Activated naive CD4-positive, alpha-beta T cell treated with anti-CD3 and anti-CD28 coated beads, Interleukin-2, amount 50 U/mL, for 24 hours (primary cell): ENCODE measurements at regions not wholly inside any gene's neighbourhood (a gene's known extent, or its start where the extent isn't known, plus 50 kb on each side); places are given as distances from the start of the nearest gene placed in this dataset.

Experiments
- H3K27ac Mint-ChIP-seq: one replicate; pipeline ENCODE4 v1.8.0; 2021; ENCODE audit warnings: mild to moderate bottlenecking, mixed read lengths
- H3K27me3 Mint-ChIP-seq: one replicate; pipeline ENCODE4 v1.8.0; 2021; ENCODE audit warnings: mixed read lengths
- H3K36me3 Mint-ChIP-seq: one replicate; pipeline ENCODE4 v1.8.0; 2021; ENCODE audit warnings: mixed read lengths
- H3K4me1 Mint-ChIP-seq: one replicate; pipeline ENCODE4 v1.8.0; 2021; ENCODE audit warnings: mixed read lengths
- H3K4me3 Mint-ChIP-seq: one replicate; pipeline ENCODE4 v1.8.0; 2021; ENCODE audit warnings: mild to moderate bottlenecking, mixed read lengths
- H3K9me3 Mint-ChIP-seq: one replicate; pipeline ENCODE4 v1.8.0; 2021; ENCODE audit warnings: mixed read lengths

DNA sequence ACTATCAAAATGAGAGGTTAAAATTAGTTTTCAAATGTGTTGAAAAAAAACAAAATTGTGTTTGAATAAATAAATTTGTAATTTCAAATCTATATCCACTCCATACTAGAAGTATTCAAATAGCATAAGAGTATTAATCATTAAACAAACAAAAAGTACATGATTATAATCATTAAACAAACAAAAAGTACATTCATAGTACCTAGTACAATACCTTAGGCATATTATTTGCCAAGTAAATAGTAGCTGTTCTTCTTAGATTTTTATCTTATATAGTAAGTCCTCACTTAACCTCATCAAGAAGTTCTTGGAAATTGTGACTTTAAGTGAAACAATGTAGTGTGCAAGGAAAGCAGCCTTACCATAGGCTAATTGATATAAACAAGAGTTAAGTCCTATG, 349.3 kb upstream of the VWC2 start:
- Mint-ChIP-seq H3K9me3 (no peaks in the 10 kb centered on the region), H3K4me1 (no peaks in the 10 kb centered on the region), H3K4me3 (no peak overlapping the region), H3K27ac (no peak overlapping the region), H3K27me3 (no peaks in the 10 kb centered on the region), H3K36me3 (no peaks in the 10 kb centered on the region)

DNA sequence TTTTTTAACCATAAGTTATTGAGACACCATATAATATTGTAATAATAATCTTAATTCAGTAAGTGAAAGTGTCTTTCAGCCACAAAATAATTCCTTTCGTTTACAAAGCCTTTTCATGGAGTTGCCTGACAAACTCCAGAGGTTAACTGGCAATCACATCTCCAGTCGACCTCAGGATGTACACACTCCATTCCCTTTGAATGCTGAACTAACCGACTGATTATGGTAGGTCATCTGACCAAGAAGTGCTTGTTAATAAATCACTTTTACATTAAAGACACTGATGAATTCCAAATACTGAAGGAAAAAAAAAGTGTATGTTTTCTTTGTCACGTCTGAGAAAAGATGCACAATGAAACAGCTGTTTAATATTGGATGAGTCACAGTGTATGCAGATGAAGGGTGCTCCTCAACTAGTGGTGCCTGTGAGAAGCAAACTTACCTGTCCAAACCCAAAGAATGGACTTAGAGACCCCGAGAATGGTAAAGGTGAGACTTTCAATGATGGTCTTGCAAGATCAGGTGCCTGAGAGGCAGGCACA, 348.1 kb upstream of the VWC2 start:
- H3K4me1 Mint-ChIP-seq, result no peaks in the 10 kb centered on the region
- H3K27ac Mint-ChIP-seq, result no peak overlapping the region
- H3K27me3 Mint-ChIP-seq, result no peaks in the 10 kb centered on the region
- no peaks in the 10 kb centered on the region for H3K36me3 Mint-ChIP-seq
- no peaks in the 10 kb centered on the region for H3K9me3 Mint-ChIP-seq
- H3K4me3 Mint-ChIP-seq, result no peak overlapping the region

DNA sequence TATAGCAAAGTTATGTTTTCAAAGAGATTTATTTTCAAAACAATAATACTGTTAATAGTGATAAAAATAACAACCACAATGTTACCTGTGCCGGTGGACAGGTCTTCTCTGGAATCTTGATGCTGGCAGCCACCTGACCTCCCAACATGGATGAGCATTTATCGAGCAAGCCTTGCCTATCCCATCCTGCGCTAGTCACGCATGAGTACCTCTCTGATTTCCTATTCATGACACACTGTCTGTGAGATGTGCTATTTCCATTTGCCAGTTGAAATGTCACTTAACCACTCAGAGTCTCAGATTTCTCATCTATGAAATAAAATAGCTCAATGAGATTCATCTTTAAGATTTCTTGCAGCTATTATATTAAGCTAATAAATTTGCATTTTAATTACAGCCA, 341.2 kb upstream of the VWC2 start:
- Mint-ChIP-seq H3K4me1 (no peaks in the 10 kb centered on the region), H3K27ac (no peak overlapping the region), H3K27me3 (no peaks in the 10 kb centered on the region), H3K9me3 (peaks cover 11% of the 10 kb centered on the region), H3K36me3 (no peaks in the 10 kb centered on the region), H3K4me3 (no peak overlapping the region)

DNA sequence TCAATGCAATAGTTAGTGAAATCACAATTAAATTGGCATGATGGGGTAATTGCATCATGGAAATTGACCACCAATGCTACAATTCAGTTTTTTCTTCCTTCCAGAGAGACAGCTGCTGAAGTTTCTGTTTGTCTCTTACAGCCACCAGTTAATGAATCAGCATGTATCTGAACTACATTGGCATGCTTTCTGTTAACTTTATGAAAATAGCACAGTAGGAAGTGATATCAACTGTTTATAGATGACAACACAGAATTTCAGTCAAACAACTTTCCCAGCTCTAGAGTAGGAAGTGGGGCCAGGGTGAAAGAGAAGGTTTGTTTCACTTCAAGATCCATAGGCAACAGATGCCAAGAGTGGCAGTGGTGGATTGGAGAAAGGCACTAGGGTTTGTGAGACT, 339.6 kb upstream of the VWC2 start:
- no peak overlapping the region for H3K27ac Mint-ChIP-seq
- no peaks in the 10 kb centered on the region for H3K27me3 Mint-ChIP-seq
- H3K9me3 Mint-ChIP-seq, result peaks cover 11% of the 10 kb centered on the region
- no peak overlapping the region for H3K4me3 Mint-ChIP-seq
- no peaks in the 10 kb centered on the region for H3K4me1 Mint-ChIP-seq
- H3K36me3 Mint-ChIP-seq, result no peaks in the 10 kb centered on the region

DNA sequence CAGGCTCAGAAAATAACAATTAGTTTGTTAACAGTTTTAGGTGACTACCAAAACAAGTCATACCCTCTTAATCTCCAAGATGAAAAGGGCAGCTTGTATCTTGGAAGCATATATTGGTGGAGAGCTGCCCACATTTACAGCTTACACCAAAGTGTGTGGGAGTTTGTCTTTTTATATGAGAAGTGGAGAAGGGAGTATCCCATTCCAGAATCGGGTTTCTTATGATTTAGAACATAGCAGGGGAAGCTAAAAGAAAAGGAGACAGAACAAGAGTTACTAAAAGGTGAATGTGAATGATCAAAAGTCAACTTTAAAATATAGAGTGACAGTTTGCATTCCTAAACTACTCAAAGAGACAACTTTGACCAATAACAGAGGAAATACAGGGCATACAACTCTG, 338.6 kb upstream of the VWC2 start:
- H3K9me3 Mint-ChIP-seq, result peaks cover 11% of the 10 kb centered on the region
- no peak overlapping the region for H3K4me3 Mint-ChIP-seq
- H3K27me3 Mint-ChIP-seq, result no peaks in the 10 kb centered on the region
- no peak overlapping the region for H3K27ac Mint-ChIP-seq
- H3K4me1 Mint-ChIP-seq, result no peaks in the 10 kb centered on the region
- no peaks in the 10 kb centered on the region for H3K36me3 Mint-ChIP-seq

DNA sequence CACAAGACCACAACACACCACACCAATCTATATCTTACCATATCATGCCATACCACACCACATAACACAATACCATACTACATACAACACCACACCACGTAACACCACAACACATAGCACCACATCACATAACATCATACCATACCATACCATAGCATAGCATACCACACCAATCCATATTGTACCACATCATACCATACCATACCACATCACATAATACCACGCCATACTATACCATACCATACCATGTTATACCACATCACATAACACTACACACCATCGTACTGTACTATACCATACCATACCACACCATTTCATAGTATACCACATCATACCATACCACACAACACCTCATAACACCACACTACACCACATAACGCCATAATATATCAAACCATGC, 335.2 kb upstream of the VWC2 start:
- Mint-ChIP-seq H3K27ac (no peak overlapping the region), H3K4me1 (no peaks in the 10 kb centered on the region), H3K36me3 (no peaks in the 10 kb centered on the region), H3K4me3 (no peak overlapping the region), H3K27me3 (no peaks in the 10 kb centered on the region), H3K9me3 (no peaks in the 10 kb centered on the region)

DNA sequence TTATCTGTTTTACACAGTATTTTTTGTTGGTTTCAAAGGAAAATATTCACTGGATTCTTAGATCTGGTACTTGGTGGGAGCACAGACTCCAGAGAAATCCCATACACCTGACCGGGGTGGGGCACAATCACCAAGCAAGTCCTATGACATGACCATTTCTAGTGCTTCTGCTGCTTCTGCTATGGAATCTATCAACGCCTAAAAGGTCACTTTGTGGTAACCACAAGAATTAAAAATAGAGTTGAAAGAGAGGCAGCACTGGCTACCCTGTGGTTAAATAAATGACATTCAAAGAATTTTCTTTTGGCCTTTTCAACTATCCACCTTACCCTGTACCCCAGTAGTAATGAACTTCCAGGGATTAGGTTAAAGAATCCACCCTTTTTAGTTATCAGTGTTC, 329.9 kb upstream of the VWC2 start:
- no peaks in the 10 kb centered on the region for H3K9me3 Mint-ChIP-seq
- H3K4me3 Mint-ChIP-seq, result no peak overlapping the region
- H3K4me1 Mint-ChIP-seq, result no peaks in the 10 kb centered on the region
- H3K27ac Mint-ChIP-seq, result no peak overlapping the region
- H3K27me3 Mint-ChIP-seq, result no peaks in the 10 kb centered on the region
- no peaks in the 10 kb centered on the region for H3K36me3 Mint-ChIP-seq

DNA sequence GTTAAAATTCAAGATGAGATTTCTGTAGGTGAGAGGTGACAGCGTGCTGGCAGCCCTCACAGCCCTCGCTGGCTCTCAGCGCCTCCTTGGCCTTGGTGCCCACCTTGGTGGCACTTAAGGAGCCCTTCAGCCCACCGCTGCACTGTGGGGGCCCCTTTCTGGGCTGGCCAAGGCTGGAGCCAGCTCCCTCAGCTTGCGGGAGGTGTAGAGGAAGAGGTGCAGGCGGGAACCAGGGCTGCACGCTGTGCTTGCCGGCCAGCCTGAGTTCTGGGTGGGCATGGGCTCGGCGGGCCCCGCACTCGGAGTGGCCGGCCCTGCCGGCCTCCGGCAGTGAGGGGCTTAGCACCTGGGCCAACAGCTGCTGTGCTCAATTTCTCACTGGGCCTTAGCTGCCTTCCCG, 320.0 kb upstream of the VWC2 start:
- Mint-ChIP-seq H3K27ac (no peak overlapping the region), H3K4me1 (no peaks in the 10 kb centered on the region)

DNA sequence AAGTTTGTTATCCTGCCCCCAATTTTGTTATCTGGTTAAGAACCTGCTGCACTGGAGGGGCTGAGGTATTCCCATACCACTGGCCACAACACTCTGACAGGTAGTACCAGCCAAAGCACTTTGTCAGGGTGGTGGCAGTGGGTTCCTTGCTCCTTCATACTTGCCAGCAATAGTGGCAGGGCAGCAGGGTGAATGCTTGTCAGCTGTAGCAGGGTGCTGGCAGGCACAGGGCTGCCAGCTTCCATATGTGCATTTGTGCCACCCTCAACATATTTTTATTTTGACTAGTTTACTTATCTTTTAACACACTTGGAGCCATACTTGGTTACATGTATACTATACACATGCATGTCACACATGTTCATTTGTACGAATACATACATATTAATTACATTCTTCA, 294.0 kb upstream of the VWC2 start:
- H3K36me3 Mint-ChIP-seq, result no peaks in the 10 kb centered on the region
- peaks cover 11% of the 10 kb centered on the region for H3K9me3 Mint-ChIP-seq
- no peaks in the 10 kb centered on the region for H3K4me1 Mint-ChIP-seq
- no peak overlapping the region for H3K27ac Mint-ChIP-seq
- no peaks in the 10 kb centered on the region for H3K27me3 Mint-ChIP-seq
- no peak overlapping the region for H3K4me3 Mint-ChIP-seq

More for the DNA sequence above, 320.0 kb upstream of the VWC2 start:
- H3K4me3 Mint-ChIP-seq, result no peak overlapping the region
- peaks cover 10% of the 10 kb centered on the region for H3K9me3 Mint-ChIP-seq
- H3K36me3 Mint-ChIP-seq, result no peaks in the 10 kb centered on the region
- no peaks in the 10 kb centered on the region for H3K27me3 Mint-ChIP-seq

DNA sequence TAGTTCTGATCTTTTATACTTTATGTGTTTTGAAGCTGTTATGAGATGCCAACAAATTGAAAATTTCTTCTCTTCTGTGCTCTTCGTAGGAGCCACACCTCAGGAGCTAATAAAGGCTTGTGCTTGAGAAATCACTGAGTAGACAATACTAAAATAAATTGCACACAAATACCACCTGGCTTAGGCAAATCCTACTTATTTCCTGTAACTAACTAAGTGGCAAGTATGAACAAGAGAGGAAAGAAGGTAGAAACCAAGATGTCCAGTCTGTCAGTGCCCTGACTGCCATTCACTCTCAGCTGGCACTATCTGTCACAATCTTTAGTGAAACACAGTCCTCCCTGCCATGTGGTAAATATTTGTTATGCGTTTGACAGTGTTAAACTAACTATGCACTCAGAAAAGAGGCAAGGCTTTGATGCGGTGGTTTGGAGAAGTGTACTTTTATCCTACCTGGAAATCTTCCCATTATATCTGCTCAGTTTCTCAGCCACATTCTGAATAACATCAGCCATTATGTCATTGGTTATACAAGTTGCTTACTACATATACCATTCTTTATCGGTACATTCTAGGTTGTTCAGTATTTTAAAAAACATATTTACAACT, 293.4 kb upstream of the VWC2 start:
- Mint-ChIP-seq H3K27me3 (no peaks in the 10 kb centered on the region), H3K36me3 (no peaks in the 10 kb centered on the region), H3K27ac (no peak overlapping the region), H3K4me1 (no peaks in the 10 kb centered on the region), H3K4me3 (no peak overlapping the region), H3K9me3 (peaks cover 11% of the 10 kb centered on the region)

DNA sequence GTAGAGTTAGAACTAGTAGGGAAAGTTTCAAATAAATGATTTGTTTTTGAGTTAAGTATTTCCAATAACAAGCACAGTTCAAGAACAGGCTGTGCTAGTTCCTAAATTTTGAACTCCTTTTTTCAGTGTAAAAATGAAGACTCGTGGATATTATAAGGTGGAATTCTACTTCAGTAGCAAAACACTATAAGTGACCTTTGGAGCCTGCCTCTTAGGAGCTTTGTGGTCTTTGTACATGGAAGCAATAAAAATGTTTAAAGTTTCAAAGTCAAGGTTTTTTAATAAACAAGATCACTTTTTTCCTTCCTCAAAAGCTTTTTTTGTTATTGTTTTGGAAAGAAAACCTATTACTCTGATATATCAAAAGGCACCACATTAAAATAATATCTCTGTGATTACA, 292.4 kb upstream of the VWC2 start:
- Mint-ChIP-seq H3K4me1 (no peaks in the 10 kb centered on the region), H3K36me3 (no peaks in the 10 kb centered on the region), H3K27ac (no peak overlapping the region), H3K4me3 (no peak overlapping the region), H3K9me3 (peaks cover 11% of the 10 kb centered on the region), H3K27me3 (no peaks in the 10 kb centered on the region)

DNA sequence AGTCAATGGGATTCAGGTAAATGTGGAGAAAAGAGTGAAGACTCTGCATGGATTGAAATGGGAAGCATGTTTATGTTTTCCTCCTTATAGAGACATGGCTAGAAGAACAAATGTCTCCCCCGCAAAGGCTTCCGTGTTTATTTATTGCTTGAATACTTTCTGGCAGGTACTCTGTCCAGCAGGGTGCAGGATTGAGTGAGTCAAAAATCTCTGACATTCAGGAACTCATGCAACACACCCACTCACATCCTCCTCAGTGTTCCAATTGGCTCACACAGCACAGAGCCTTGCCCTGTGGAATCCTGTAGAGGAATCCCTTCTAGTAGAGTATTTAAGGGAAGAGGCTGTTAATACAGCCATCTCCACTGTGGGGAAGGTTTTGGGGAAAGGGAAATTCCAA, 290.3 kb upstream of the VWC2 start:
- no peaks in the 10 kb centered on the region for H3K9me3 Mint-ChIP-seq

DNA sequence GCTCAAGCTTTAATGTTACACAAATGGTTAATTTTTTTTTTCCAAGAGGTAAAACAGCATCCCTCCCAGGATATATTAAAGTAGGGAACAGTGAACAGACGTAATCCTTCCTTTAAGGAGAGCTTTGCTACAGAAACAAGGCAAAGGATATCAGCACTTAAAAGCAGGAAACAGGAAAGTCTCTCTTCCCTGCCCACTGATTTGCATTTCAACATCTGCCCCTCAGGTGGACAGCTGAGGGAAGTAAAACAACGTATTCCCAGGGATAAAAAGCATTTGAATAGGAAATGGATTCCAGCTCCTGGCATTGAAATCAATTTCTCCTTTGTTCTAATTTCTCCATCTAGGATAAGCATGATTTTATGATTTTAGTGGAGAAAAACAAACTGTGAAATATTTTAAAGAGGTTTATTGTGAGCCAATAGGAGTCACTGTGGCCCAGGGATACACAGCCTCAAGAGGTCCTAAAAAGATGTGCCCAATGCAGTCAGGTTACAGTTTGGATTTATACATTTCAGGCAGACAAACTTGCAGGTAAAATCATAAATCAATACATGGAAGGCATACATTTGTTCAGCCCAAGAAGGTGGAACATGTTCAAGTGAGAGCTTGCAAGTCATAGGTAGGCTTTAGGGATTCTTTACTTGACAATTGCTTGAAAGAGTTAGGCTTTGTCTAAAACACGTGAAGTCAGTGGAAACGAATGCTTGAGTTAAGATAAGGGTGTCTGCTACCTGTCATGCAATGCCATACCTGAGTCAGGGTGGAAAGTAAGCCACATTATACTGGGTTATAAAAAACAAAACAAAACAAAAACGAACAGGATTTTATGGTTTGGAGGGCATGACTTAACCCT, 286.2 kb upstream of the VWC2 start:
- H3K4me3 Mint-ChIP-seq, result no peak overlapping the region
- H3K27me3 Mint-ChIP-seq, result no peaks in the 10 kb centered on the region
- H3K4me1 Mint-ChIP-seq, result no peaks in the 10 kb centered on the region
- no peaks in the 10 kb centered on the region for H3K9me3 Mint-ChIP-seq
- H3K27ac Mint-ChIP-seq, result no peak overlapping the region
- no peaks in the 10 kb centered on the region for H3K36me3 Mint-ChIP-seq

More for the DNA sequence above, 290.3 kb upstream of the VWC2 start:
- H3K4me1 Mint-ChIP-seq, result no peaks in the 10 kb centered on the region
- no peaks in the 10 kb centered on the region for H3K27me3 Mint-ChIP-seq
- H3K27ac Mint-ChIP-seq, result no peak overlapping the region
- H3K4me3 Mint-ChIP-seq, result no peak overlapping the region
- H3K36me3 Mint-ChIP-seq, result no peaks in the 10 kb centered on the region

DNA sequence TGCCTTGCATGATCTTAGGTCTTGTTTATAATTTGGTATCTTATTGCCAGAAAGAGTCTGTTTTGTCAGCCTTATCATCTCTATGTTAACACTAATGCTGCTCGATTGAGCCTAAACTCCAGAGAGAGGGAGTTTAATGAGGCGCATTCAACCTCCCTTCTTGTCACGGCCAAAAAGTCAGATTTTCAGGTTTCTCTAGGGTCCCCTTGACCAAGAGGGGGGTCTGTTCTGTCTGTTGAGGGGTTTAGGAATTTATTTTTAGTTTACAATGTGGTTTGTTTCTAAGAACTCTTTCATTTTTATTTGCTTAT, 285.7 kb upstream of the VWC2 start:
- no peaks in the 10 kb centered on the region for H3K4me1 Mint-ChIP-seq
- no peaks in the 10 kb centered on the region for H3K36me3 Mint-ChIP-seq
- no peak overlapping the region for H3K27ac Mint-ChIP-seq
- no peaks in the 10 kb centered on the region for H3K9me3 Mint-ChIP-seq
- H3K4me3 Mint-ChIP-seq, result no peak overlapping the region
- H3K27me3 Mint-ChIP-seq, result no peaks in the 10 kb centered on the region

DNA sequence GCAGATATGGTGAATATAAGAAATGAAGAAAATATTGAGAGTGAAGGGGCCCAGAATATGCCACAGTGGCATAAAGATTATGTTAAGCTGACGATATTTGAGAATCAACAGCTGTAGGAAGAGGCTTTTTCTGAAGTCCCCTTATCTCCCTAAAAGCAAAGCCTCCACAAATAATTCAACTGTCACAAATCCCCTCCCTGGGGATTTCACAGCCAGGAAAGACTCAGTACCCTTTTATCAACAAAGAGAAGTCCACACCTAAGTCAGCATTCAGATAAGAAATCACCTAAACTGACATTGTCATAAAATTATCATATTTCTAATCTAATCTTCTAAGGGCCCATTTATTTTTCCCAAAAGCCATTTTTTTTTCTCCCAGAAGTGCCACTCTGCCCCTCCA, 284.9 kb upstream of the VWC2 start:
- no peaks in the 10 kb centered on the region for H3K27me3 Mint-ChIP-seq
- no peak overlapping the region for H3K4me3 Mint-ChIP-seq
- H3K4me1 Mint-ChIP-seq, result no peaks in the 10 kb centered on the region
- H3K36me3 Mint-ChIP-seq, result no peaks in the 10 kb centered on the region
- H3K9me3 Mint-ChIP-seq, result no peaks in the 10 kb centered on the region
- H3K27ac Mint-ChIP-seq, result no peak overlapping the region

DNA sequence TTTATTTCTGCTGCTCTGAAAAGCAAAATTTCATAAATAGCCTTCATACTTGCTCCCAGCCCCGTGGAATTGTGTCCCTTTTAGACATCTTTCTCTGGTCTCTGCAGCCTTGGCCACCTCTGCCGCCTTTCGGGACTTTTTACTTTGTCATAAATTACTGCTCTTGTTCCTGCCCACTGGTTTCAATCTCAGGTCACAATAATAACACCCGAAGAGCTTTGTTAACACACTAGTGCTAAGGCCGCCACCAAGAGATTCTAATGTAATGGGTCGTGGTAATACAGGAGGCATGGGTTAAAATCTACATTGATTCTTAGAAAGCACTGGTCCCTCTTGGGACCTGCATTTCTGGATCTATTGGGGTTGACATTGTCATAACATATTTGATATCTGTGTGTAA, 276.0 kb upstream of the VWC2 start:
- Mint-ChIP-seq H3K27ac (no peak overlapping the region), H3K27me3 (no peaks in the 10 kb centered on the region), H3K9me3 (no peaks in the 10 kb centered on the region), H3K4me1 (no peaks in the 10 kb centered on the region), H3K4me3 (no peak overlapping the region), H3K36me3 (no peaks in the 10 kb centered on the region)
